Prostate gland (tissue), 2 donors: ENCODE measurements at regions not wholly inside any gene's neighbourhood (a gene's known extent, or its start where the extent isn't known, plus 50 kb on each side); places are given as distances from the start of the nearest gene placed in this dataset.

Experiments used
- CTCF ChIP-seq, 4 experiments: fragments of 200-600 bp in 2 of 4; fragments of 450-650 bp in 2 of 4; sonication (generic) in 2 of 4; IDR thresholded peaks; 1 replicate in 3 of 4; 2 replicates in 1 of 4; pipeline ENCODE4 v1.5.1; 2016 to 2019; ENCODE audit warnings: antibody characterized with exemption in 4 of 4, mild to moderate bottlenecking in 2 of 4, moderate library complexity in 2 of 4
- POLR2A ChIP-seq: fragments of 450-650 bp; IDR thresholded peaks from one replicate; pipeline ENCODE4 v1.6.1; 2016; ENCODE audit warnings: antibody characterized with exemption, mild to moderate bottlenecking

- no peak for TF ChIP-seq POLR2A
- TF ChIP-seq CTCF (IDR thresholded peaks at IDR 0.05): no peak
Measured at GRCh38 chr6:21984561-21984960, 312.3 kb downstream of the PRL start.
